Smooth muscle cell (in vitro differentiated cells): ENCODE measurements at regions not wholly inside any gene's neighbourhood (a gene's known extent, or its start where the extent isn't known, plus 50 kb on each side); places are given as distances from the start of the nearest gene placed in this dataset.

Experiments
- DNase-seq: peaks from one replicate; lab custom pipeline; 2025; ENCODE audit not compliant: unreplicated experiment; lab: John Stamatoyannopoulos, UW
- H2AFZ ChIP-seq: fragments of 200-600 bp; sonication (generic); 2 replicates; pipeline ENCODE4 v1.6.0; 2016; ENCODE audit warnings: antibody characterized with exemption, low read depth, mild to moderate bottlenecking
- H3F3A ChIP-seq: fragments of 200-600 bp; sonication (generic); 2 replicates; pipeline ENCODE4 v1.6.0; 2017; ENCODE audit warnings: antibody characterized with exemption, low read depth
- H3K27ac ChIP-seq: fragments of 200-600 bp; sonication (generic); 2 replicates; pipeline ENCODE4 v1.5.1; 2016; ENCODE audit warnings: low read depth, mild to moderate bottlenecking
- H3K27me3 ChIP-seq: fragments of 200-600 bp; sonication (generic); 2 replicates; pipeline ENCODE4 v1.6.1; 2016; ENCODE audit warnings: low read depth, mild to moderate bottlenecking
- H3K36me3 ChIP-seq: fragments of 200-600 bp; sonication (generic); 2 replicates; pipeline ENCODE4 v1.5.1; 2016; ENCODE audit warnings: low read depth
- H3K4me1 ChIP-seq: fragments of 200-600 bp; sonication (generic); 2 replicates; pipeline ENCODE4 v1.5.1; 2016; ENCODE audit warnings: low read depth
- H3K4me2 ChIP-seq: fragments of 200-600 bp; sonication (generic); 2 replicates; pipeline ENCODE4 v1.6.0; 2016; ENCODE audit warnings: mild to moderate bottlenecking
- H3K4me3 ChIP-seq: fragments of 200-600 bp; sonication (generic); 2 replicates; pipeline ENCODE4 v1.5.1; 2016; ENCODE audit warnings: mild to moderate bottlenecking
- H3K79me2 ChIP-seq: fragments of 200-600 bp; sonication (generic); 2 replicates; pipeline ENCODE4 v1.6.0; 2016; ENCODE audit warnings: low read depth, mild to moderate bottlenecking
- H3K9ac ChIP-seq: fragments of 200-600 bp; sonication (generic); 2 replicates; pipeline ENCODE4 v1.6.0; 2016; ENCODE audit warnings: low read depth
- H3K9me3 ChIP-seq: fragments of 200-600 bp; sonication (generic); replicated peaks from 2 replicates; pipeline ENCODE4 v1.5.1; 2016; ENCODE audit warnings: low read depth
- H4K20me1 ChIP-seq: fragments of 200-600 bp; sonication (generic); 2 replicates; pipeline ENCODE4 v1.6.0; 2016; ENCODE audit warnings: low read depth
- WGBS: methylation state at CpG from one replicate; pipeline ENCODE4 v1.1.7; 2016; ENCODE audit warnings: low lambda C conversion rate; 5-methylcytosine and 5-hydroxymethylcytosine counted together
- TF ChIP-seq, protein P1 (sequence below): fragments of 200-600 bp; sonication (generic); IDR thresholded peaks from 2 replicates; pipeline ENCODE4 v1.5.1; 2017; ENCODE audit warnings: borderline replicate concordance, mild to moderate bottlenecking, antibody characterized with exemption; ENCODE audit not compliant: insufficient read depth, poor library complexity, severe bottlenecking

DNA sequence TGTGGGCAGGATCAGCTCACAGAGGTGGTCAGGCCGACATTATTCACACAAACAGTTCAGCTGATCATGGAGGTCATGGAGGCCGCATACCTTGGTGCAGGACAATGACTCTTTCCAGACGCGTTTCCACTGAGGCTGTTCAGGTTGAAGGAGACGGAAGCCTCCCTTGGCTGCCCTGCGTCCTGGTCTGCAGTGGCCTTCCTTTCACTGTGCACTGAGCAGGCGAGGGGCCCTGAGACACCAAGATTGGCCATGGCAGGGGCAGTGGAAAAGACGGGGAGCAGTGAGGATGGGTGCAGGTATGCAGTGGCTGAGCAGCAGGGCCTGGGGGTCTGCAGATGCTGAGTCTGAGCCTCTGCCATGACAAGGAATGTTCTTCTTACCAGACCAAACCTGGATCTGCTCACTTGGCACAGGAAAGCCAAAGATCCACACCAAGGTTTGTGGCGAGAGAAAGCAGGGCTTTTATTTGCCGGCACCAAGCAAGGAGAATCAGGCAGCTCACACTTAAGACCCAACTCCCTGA, 263.3 kb downstream of the GLRX3 start:
- H4K20me1 ChIP-seq: no peaks in the 10 kb centered on the region
- no peak overlapping the region for H2AFZ ChIP-seq
- H3K4me1 ChIP-seq: no peaks in the 10 kb centered on the region
- no peaks in the 10 kb centered on the region for H3K36me3 ChIP-seq
- 92% methylated on average over 10 of the region's 10 CpGs for WGBS
- no peak overlapping the region for H3K27ac ChIP-seq
- TF ChIP-seq, protein P1, sequence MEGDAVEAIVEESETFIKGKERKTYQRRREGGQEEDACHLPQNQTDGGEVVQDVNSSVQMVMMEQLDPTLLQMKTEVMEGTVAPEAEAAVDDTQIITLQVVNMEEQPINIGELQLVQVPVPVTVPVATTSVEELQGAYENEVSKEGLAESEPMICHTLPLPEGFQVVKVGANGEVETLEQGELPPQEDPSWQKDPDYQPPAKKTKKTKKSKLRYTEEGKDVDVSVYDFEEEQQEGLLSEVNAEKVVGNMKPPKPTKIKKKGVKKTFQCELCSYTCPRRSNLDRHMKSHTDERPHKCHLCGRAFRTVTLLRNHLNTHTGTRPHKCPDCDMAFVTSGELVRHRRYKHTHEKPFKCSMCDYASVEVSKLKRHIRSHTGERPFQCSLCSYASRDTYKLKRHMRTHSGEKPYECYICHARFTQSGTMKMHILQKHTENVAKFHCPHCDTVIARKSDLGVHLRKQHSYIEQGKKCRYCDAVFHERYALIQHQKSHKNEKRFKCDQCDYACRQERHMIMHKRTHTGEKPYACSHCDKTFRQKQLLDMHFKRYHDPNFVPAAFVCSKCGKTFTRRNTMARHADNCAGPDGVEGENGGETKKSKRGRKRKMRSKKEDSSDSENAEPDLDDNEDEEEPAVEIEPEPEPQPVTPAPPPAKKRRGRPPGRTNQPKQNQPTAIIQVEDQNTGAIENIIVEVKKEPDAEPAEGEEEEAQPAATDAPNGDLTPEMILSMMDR: no peak
- H3F3A ChIP-seq: no peaks in the 10 kb centered on the region
- H3K4me3 ChIP-seq: no peak overlapping the region
- DNase-seq: no peak
- no peak overlapping the region for H3K4me2 ChIP-seq
- H3K9me3 ChIP-seq: no peaks in the 10 kb centered on the region
- H3K79me2 ChIP-seq: no peaks in the 10 kb centered on the region
- no peaks in the 10 kb centered on the region for H3K27me3 ChIP-seq
- no peak overlapping the region for H3K9ac ChIP-seq

DNA sequence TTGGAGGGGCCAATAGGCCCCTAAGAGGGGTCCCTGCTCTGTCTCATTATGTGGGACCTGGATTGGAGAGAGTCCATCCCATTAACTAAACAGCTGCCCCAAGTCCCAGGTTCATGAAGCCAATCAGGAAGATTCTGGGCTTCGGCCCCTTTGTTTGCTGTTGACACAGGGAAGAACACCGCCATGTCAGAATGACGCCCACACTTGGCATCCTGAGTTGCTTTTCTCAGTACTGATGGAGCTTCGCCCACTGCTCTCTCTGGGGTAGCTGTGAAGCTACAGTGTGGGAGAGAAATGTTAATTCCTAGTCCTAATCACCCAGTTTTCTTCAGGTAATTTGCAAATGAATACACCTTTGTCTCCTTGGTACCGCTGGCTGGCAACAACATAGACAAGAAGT, 264.7 kb downstream of the GLRX3 start:
- Histone ChIP-seq H3K4me3 (no peak overlapping the region), H3K4me2 (no peak overlapping the region), H3K9me3 (no peaks in the 10 kb centered on the region), H3K79me2 (no peaks in the 10 kb centered on the region), H3K27me3 (peaks cover 6% of the 10 kb centered on the region), H3F3A (no peaks in the 10 kb centered on the region), H3K9ac (no peak overlapping the region), H3K4me1 (no peaks in the 10 kb centered on the region), H4K20me1 (no peaks in the 10 kb centered on the region), H3K36me3 (no peaks in the 10 kb centered on the region), H2AFZ (no peak overlapping the region), H3K27ac (no peak overlapping the region)
- WGBS: 79% methylated on average over 5 of the region's 5 CpGs
- DNase-seq: no peak
- TF ChIP-seq, protein P1: no peak

DNA sequence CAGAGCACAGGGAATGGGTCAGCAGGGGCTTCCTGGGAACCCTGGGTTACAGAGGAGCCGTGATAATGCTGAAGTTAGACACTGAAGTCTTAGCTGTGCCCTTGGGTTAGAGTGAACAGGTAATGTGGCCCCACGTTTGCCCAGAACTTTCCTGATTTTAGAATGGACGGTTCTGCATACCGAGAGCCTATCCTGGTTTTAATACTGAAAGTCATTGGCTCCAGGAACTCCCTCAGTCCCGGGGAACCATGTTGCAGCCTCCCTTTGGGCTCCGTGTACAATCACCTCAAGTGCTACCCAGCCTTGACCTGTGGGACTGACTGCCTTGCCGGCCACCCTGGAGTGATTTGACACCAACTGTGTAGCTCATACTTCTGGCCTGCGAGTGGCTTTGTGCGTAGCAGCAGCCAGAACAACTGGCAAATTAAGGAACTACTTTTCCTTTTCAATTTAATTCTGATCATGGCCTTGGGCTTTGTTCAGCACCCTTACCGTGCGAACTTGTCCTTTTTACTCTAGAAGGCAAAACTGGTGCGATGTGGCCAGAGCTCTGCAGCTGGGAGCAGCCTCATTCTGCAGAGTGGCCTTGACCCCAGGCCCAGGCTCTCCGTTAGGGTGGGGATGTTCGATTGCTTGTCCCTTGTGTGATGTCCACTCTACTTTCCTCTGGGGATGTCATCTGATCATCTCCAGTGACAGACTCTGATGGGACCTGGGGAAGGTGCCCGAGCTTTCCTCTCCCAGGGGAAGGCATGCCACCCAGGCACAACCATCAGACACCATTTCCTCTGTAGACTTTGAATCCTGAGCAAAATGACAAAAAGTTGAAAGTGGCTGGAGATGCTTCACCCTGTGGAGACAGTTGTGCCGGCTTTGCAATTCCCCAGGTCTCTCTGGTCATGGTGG, 265.9 kb downstream of the GLRX3 start:
- Histone ChIP-seq H3K79me2 (no peaks in the 10 kb centered on the region), H3K27ac (no peak overlapping the region), H3K9ac (no peak overlapping the region), H3K27me3 (peaks cover 6% of the 10 kb centered on the region), H2AFZ (no peak overlapping the region), H3K9me3 (no peaks in the 10 kb centered on the region), H3K4me3 (no peak overlapping the region), H4K20me1 (no peaks in the 10 kb centered on the region), H3F3A (no peaks in the 10 kb centered on the region), H3K4me2 (no peak overlapping the region), H3K4me1 (no peaks in the 10 kb centered on the region), H3K36me3 (no peaks in the 10 kb centered on the region)
- 88% methylated on average over 16 of the region's 16 CpGs for WGBS
- no peak for DNase-seq
- TF ChIP-seq, protein P1: no peak
